ENCODE measurements at regions not wholly inside any gene's neighbourhood (a gene's known extent, or its start where the extent isn't known, plus 50 kb on each side); places are given as distances from the start of the nearest gene placed in this dataset.

DNA sequence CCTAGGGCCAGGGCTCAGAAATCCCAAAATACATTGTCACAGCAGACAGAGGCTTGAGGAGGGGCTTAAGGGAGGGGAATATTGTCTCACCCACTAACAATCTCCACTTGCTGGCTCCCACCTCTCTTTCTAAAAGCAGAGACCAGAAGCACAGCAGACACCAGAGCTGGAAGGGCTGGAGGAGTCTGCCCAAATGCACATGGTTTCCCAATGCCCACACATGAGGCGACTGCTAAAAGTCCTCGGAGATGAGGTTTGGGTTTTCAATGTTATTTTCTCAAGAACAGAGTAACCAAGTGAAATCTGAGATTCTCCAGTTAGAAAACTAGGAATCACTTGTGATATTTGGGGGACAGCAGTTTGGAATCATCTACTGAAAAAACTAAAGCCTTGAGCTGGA is 325.6 kb upstream of the JARID2 start:
- no peak for DNase-seq (ENCODE audit: low read depth)
- TF ChIP-seq, protein P1, sequence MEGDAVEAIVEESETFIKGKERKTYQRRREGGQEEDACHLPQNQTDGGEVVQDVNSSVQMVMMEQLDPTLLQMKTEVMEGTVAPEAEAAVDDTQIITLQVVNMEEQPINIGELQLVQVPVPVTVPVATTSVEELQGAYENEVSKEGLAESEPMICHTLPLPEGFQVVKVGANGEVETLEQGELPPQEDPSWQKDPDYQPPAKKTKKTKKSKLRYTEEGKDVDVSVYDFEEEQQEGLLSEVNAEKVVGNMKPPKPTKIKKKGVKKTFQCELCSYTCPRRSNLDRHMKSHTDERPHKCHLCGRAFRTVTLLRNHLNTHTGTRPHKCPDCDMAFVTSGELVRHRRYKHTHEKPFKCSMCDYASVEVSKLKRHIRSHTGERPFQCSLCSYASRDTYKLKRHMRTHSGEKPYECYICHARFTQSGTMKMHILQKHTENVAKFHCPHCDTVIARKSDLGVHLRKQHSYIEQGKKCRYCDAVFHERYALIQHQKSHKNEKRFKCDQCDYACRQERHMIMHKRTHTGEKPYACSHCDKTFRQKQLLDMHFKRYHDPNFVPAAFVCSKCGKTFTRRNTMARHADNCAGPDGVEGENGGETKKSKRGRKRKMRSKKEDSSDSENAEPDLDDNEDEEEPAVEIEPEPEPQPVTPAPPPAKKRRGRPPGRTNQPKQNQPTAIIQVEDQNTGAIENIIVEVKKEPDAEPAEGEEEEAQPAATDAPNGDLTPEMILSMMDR (IDR thresholded peaks at IDR 0.05; ENCODE audit: control insufficient read depth, insufficient read depth, low read depth, low read length, missing control alignments), result no peak
- H3K4me3 ChIP-seq (ENCODE audit: control insufficient read depth, low read depth, low read length), result no peak overlapping the region

DNA sequence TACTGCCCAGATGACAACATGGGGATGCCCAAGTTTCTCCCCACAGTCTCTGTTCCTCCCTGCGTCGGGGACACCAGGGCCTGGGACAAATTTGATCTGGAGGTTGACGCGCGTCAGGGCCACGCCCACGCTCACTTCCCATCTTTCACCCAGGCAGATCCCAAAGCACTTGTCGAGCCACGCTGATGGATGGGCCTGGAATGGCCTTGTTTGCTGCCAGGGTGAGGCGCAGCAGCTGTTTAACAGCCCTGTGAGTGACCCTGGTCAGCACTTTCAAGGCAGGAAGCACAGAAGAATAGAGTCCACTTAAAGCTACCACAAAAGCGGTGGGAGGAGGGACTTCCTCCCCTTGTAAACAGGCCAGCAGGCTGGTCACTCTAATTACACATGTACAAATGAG is 324.7 kb upstream of the JARID2 start:
- no peak for DNase-seq (ENCODE audit: low read depth)
- TF ChIP-seq, protein P1 (IDR thresholded peaks at IDR 0.05; ENCODE audit: control insufficient read depth, insufficient read depth, low read depth, low read length, missing control alignments), result no peak
- H3K4me3 ChIP-seq (ENCODE audit: control insufficient read depth, low read depth, low read length), result no peak overlapping the region

DNA sequence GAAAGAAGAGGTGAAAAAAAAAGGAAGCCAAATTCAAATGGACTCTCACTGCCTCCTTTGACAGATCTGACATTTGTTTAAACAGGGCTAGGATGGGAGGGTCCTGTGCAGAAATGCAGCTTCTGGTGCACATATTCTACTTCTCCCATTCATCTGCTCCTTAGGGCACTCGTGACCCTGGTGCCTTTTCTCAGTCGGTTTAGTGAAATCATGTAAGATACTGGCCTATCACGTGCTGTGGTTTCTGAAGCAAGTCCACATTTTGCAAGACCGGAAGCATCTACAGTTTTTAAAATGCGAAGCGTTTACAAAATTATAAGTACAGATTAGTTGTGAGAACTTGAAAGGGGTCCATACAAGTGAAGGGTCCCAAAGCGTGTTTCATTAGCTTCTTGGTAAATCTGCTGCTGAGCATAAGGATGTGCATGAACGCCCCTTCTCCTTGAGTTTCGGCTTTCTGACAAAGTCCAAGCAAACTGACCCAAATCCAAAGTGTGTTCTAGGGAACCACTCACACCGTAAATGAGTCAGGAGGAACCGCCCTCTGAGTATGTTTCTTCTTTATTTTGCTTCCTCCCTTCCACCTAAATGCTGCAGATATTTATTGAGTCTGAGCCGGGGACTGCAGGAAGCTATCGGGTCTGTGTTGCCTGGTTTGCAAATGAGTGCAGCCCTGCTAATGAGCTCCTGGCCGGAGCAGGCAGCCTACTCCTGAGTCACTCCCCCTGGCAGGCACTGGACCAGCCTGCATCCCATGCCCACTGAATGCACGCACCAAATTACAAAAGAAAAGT is 323.8 kb upstream of the JARID2 start:
- DNase-seq (ENCODE audit: low read depth), result no peak
- TF ChIP-seq, protein P1 (IDR thresholded peaks at IDR 0.05; ENCODE audit: control insufficient read depth, insufficient read depth, low read depth, low read length, missing control alignments), result no peak
- no peak overlapping the region for H3K4me3 ChIP-seq (ENCODE audit: control insufficient read depth, low read depth, low read length)

DNA sequence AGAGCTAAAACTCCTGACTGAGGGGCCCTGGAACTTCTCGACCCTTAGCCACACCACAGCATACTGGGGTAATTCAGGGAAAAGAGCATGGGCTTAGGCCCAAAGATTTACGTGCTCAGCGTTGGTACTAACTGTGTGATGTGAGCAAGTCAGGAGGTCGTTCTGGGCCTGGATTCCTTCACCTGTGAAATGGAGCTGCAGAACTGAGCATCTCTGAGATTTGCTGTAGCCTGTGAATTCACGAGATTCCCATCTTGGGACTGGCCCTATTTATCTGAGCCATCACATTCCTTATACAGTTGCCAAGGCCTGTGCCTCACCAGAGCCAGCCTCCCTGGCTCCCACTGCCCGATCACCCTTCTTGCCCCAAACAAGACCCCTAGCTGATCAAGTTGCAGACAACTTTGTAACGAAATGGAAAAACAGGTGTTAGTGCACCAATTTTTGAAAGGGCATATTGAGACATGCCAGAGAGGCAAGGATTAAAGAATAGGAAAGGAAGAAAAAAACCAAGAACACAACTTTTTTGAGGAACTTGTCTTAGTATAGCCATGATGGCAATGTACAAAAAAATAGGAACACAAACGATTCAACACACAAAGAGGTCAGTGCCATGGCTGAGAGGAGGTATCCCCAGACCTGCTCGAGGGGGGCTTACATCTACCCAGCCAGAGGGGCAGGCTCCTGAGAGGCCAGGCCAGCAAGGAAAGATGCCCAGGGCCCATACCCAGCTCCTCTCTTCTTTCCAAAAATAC is 323.0 kb upstream of the JARID2 start:
- no peak for DNase-seq (ENCODE audit: low read depth)
- no peak overlapping the region for H3K4me3 ChIP-seq (ENCODE audit: control insufficient read depth, low read depth, low read length)
- TF ChIP-seq, protein P1 (IDR thresholded peaks at IDR 0.05; ENCODE audit: control insufficient read depth, insufficient read depth, low read depth, low read length, missing control alignments), result no peak

DNA sequence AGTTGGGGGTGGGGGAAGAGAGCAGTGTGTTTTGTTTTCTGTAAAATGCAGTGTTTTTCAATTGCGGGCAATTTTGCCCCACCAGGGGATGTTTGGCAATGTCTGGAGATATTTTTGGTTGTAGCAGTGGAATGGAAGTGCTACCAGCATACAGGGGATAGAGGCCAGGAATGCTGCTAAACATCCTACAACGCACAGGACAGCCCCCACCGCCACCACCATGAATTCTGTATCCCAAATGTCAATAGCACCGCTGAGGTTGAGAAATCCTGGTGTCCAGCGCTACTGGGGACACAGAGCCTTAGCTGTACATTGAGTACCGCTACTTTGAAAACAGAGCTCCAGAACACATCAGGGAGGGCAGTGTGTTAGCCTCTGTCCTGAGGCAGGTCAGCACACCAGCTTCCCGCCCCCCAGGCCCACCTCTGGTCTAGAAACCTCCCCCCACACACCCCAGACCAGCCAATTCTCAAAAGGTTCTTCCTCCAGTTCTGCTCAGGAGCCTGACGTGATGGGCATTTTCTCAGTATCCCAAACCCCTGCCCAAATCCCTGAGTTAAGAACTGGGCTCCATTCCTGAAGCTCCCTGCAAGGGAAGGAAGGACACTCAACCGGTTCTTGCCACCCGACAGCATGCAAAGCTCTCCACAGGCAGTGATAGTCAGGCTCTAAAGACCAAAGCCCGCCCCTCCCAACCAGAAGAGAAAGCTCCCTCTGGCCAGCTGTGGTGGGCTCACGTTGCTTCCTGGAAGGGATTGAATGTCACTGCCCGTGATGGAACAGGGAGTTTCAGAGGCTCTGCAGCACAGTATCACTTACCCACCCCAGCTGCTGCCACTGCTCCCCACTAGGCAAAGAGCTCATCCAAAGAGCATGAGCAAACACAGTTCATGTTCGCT is 321.5 kb upstream of the JARID2 start:
- TF ChIP-seq, protein P1 (IDR thresholded peaks at IDR 0.05; ENCODE audit: control insufficient read depth, insufficient read depth, low read depth, low read length, missing control alignments), result no peak
- no peak overlapping the region for H3K4me3 ChIP-seq (ENCODE audit: control insufficient read depth, low read depth, low read length)
- DNase-seq (ENCODE audit: low read depth), result no peak

DNA sequence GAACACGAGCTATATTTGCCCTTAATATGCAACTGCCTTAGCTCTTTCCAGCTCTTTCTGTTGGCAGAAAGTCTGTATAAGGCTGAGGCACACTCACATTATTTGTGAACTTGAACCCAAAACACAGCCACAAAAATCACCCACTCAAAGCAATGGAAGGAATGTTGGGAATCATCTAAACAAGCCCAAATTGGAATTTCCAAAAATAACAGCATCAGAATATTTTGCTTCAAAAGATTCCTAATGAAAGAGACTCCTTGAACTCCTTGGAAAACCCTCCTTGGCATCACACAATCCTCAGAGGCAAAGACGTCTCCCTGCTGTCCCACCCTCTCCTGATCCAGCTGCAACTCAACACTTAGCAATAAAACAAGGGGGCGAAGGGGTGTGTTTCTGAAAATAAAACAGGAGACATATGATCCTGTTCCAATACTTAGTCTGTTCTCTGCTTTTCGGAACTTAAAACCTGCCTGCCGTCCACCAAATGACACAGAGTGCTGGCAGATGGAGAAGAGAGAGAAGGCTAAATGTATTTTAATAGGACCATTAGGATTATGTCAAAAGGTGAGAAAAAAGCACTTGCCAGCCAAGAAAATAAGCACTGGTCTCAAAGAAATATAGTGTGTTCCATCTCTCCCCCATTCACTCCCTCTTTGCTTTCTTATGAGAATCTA is 320.7 kb upstream of the JARID2 start:
- TF ChIP-seq, protein P1 (IDR thresholded peaks at IDR 0.05; ENCODE audit: control insufficient read depth, insufficient read depth, low read depth, low read length, missing control alignments), result no peak

More for the DNA sequence above, 320.7 kb upstream of the JARID2 start:
- no peak for DNase-seq (ENCODE audit: low read depth)
- H3K4me3 ChIP-seq (ENCODE audit: control insufficient read depth, low read depth, low read length), result no peak overlapping the region
